Astrocyte (in vitro differentiated cells and primary cell): ENCODE measurements at regions not wholly inside any gene's neighbourhood (a gene's known extent, or its start where the extent isn't known, plus 50 kb on each side); places are given as distances from the start of the nearest gene placed in this dataset.

Experiments used
- CTCF ChIP-seq: IDR thresholded peaks from 2 replicates; pipeline ENCODE4 v1.5.1; 2011; ENCODE audit warnings: low read depth, mild to moderate bottlenecking, inconsistent platforms, low read length, moderate library complexity; ENCODE audit not compliant: insufficient read depth
- EZH2 ChIP-seq: IDR thresholded peaks from 2 replicates; pipeline ENCODE4 v1.6.1; 2012; ENCODE audit warnings: mild to moderate bottlenecking, low read length, inconsistent platforms; ENCODE audit not compliant: insufficient read depth

DNA sequence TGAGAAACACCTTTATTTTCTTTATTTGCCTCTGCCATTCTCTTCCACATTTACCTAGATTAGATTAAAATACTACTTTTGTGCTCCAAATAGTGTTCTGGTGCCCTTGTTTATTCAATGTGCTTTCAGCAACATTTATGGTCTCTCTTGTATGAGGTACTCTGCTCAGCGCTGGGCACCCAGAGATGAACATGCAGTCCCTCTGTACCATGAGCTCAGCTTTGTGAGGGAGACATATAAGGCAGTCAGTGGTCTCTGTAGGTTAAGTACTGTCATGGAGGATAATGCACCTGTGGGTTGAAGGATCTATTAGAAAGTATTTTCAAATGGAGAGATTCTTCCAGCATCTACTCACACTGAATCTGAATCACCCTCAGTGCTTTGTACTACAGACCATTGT, 176.5 kb downstream of the TAF11L14 start:
- TF ChIP-seq EZH2 (no peak), CTCF (no peak)
